Muscle of back (tissue), 3 donors: ENCODE measurements at regions not wholly inside any gene's neighbourhood (a gene's known extent, or its start where the extent isn't known, plus 50 kb on each side); places are given as distances from the start of the nearest gene placed in this dataset.

Experiments used
- DNase-seq, 3 donors: peaks; one replicate each; pipeline versions ENCODE4 v3.0.0 to v3.0.0-alpha.2; 2013

DNA sequence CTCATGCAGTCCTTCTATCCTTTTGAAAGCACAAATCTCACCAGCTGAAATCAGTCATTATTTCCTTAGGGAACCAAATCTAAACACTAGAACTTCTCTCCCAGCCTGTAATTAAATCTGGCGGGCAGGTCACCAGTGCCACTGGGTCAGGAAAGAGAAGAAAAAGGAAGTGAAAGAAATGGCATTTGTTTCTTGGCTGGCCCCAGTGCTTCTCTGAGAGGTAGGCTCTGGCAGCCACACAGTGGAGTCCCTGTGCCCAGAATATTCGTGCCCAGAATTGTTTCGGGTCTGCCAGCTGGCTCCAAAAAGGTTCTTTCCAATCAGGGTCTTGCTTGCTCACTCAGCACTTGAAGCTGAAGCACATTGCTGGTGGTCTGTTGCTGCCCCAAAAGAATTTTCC, 133.9 kb upstream of the MTAP start:
- DNase-seq, result no peak

- DNase-seq, result peak in 1 of 3 donors; percentile 47
Measured at GRCh38 chr9:21669701-21670100, 132.7 kb upstream of the MTAP start.

GRCh38 chr9:21670374-21670773, 132.1 kb upstream of the MTAP start:
- no peak for DNase-seq

DNA sequence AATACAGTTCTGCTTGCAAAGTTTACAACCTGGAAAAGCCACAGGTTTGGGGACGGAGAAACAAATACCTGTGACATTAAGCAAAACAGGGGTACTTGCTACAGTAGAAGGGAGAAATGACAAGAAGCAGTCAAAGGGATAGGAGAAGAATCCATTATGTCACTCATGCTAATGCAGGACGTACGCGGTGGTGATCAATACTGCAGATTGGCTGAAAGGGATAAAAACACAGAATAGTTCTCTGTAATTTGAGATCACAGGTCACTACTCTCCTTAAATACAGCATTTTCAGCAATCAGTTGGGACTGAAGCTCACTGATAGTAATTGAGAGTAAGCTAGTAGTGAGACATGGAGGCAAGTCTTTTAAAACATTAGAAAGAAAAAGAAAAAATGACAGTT, 130.3 kb upstream of the MTAP start:
- DNase-seq, result no peak

GRCh38 chr9:21672761-21673160, 129.7 kb upstream of the MTAP start:
- DNase-seq, result no peak

GRCh38 chr9:21674894-21675293, 127.5 kb upstream of the MTAP start:
- no peak for DNase-seq

GRCh38 chr9:21677387-21677786, 125.0 kb upstream of the MTAP start:
- no peak for DNase-seq

GRCh38 chr9:21677834-21678233, 124.6 kb upstream of the MTAP start:
- peak in 1 of 3 donors; percentile 52 for DNase-seq

GRCh38 chr9:21679432-21679831, 123.0 kb upstream of the MTAP start:
- no peak for DNase-seq

GRCh38 chr9:21680590-21680989, 121.8 kb upstream of the MTAP start:
- DNase-seq, result no peak

DNA sequence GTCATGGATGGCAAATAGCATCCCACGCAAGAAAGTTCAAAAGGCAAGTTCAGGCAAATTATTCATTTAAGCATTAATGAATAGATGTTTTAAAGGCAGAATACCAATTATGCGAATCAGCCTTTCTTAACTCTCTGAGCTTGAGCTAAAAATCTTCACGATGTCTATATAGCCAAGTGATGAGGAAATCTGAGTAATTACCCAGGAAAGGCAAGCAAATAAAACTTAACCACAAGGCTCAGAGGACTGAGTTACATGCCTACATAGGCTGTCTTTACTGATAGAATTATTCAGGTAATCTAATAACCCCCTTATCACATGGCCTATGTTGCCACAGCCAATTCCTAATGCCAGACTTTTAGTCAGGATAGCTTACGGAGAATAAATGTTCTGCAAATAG, 120.8 kb upstream of the MTAP start:
- peak in 1 of 3 donors; percentile 76 for DNase-seq

- peak in 2 of 3 donors; percentile 13 to 25 for DNase-seq
Measured at GRCh38 chr9:21682381-21682780, 120.1 kb upstream of the MTAP start.

DNA sequence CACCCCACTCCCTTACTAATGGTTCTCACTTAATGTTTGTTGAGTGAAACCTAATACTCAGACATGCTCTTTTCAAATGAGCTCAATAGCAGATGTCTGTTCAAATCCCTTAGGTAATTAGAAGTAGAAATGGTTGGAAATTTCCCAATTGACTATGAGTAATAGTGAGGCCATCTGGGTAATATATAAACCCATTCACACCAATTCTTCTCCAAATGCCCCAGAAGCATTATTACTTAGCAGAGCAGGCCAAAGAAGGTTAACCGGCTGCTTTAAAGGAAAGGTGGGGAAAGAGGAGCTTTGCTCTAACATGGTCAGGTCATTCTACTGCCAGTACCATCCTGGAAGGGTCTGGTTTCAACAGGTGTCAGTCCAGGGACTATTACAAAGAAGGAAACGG, 119.5 kb upstream of the MTAP start:
- peak; percentile 18 to 45 (median 22) for DNase-seq

DNA sequence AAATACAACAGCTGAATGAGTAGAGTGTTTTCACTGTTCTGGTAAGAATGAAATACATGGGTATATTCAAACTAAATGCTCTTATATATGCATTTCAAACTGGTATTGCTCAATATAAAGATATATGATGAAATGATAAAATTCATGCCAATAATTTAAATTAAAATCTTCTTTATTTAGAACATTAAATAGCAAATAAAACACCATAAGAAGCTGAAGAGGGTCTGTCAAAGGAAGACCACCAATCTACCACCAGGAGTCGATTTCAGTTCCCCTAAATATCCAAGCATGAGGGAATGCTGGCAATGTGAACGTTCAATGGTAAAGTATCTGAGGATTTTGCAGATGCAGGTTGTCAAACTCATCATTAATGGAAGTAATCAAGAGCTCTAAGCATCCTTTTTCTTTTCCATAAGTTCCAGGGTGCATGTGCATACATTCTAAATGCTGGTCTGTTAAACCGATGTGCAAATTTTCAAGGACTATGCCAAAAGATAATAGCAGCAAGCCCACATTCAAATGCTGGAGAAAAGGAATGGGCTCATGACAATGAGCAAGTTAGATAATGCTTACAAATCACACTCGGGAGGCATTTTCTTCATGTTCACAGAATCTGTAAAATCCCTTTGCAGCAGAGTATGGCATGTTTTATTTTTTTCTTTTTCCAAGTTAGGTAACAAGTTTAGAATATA, 118.8 kb upstream of the MTAP start:
- DNase-seq, result no peak

DNA sequence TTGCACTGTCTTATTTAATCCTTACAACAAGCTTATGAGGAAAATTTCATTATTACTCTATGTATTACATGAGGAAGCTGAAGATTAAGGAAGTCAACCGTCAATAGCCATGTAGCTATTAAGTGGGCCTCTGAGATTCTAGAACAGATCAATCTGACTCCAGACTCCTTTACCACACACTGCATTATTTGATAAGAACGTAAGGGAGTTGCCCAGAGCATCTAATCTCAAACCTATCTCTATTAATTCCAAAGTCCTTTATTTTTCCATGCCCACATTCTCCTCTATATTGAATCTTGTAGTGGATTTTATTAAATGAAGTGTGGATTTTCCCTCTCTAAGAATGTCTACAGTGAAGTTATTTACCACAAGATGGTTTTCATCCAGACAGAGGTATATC, 118.2 kb upstream of the MTAP start:
- DNase-seq, result no peak

GRCh38 chr9:21684831-21685362, 117.5 kb upstream of the MTAP start:
- no peak for DNase-seq

DNA sequence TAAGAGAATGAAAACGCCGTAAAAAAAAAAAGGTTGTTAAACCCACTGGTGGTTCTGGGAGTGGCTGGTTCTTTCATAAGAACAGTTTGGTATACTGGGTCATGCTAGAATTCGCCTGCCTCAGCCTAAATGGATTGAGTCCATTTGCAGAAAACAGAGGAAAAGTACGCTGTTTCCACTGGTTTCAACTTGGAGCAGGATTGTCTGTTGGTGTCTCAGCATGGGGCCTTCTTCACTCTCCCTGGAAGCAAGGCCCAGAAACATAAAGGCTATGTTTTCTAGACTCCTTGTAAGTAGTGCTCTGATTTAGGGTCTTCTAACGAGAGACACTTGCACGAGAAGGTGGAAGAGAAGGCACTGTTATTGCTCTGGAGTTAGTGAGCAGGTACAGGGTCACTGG, 116.9 kb upstream of the MTAP start:
- DNase-seq, result no peak

DNA sequence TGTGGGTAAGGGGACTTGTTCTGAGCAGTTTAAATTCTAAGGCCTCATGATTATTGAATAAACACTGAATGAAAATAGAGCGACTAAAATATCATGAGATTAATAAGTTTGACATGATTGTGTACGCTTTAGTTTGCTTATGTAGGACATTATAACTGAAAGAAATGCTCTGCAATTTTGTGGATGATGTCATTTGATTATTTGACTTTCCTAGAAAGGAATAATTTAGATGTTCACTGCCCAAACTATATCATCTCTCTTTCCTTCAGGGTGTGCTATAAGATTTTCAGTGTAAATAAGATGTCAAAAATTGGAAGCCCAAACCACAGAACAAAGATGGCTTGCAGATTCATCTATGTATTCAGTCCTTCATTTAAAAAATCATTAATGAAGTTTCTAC, 115.7 kb upstream of the MTAP start:
- DNase-seq, result no peak

DNA sequence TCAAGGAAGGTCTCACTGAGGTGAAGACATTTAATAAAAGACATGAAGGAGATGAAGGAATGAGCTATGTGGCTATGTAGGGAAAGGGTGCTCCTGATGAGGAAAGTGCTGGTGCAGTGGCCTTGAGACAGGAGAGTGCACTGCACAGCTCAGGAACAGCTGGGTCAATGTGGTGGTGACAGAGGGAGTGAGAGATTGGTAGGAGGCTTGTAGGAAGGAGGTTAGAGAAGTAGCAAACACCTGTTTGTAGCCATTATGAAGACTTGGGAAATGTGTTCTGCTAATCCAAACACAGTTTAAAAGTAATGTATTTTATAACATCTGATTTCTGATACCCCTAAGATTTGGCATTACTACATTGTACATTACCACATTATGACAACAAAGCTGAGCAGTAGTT, 115.1 kb upstream of the MTAP start:
- no peak for DNase-seq

- DNase-seq, result peak; percentile 34 to 68 (median 43)
Measured at GRCh38 chr9:21688108-21689102, 114.0 kb upstream of the MTAP start.

DNA sequence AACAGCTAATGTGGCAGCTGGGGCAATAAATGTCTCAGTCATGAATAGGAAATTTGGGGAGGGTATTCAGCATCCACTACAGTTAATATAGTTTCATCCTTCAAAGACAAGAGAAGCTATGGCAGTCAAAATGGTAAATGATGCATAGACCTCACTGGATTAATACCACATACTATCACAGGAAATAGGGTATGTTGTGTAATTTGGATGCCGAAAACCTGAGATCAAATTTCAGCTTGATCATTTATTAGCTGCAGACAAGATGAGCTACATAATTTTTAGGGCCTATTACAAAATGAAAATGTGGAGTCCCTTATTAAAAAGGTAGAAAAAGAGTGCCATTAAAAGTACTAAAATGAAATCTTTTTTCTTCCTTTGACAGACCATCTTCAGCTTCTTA, 112.6 kb upstream of the MTAP start:
- no peak for DNase-seq

DNA sequence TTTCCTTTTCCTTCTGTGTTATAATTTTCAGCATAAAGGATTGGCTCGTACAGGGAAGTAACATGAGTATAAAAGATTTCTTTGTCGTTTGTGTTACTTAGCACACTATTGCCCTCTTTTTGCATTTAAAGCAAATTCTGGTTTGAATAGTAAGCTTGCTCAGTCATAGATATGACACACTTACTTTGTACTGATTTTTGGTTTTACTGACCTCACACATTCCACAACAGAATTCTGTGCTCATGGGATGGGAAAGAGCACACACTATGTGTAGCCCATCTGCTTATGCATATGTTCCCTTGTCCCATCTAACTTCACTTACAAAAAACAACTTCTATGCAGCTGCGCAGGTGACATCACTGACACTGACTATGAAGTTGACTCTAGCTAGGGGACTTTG, 111.9 kb upstream of the MTAP start:
- DNase-seq, result no peak

DNA sequence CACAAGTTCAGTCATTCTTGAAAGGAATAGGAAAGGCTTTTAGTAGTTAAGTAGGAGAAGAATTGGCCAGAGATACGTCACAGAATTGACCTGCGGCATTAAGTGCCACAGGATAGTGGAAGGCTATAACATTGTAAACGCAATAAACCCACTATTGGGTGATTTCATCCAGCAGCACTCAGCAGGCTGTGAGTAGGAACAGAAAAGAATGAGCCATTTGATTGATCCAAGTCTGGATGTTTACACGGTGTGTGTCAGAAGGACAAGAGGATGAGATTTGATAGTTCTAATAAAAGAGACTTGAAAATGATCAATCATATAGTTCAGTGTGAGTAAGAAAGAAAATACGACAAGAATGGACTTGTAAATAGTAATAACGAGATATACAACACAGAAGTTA, 110.0 kb upstream of the MTAP start:
- no peak for DNase-seq
